Activated B cell treated with CpG ODN at 0.5 μM for 24 hours (primary cell): ENCODE measurements at regions not wholly inside any gene's neighbourhood (a gene's known extent, or its start where the extent isn't known, plus 50 kb on each side); places are given as distances from the start of the nearest gene placed in this dataset.

Experiments used
- ATAC-seq: fragments of 200-7000 bp; cut with Tn5 transposase; one replicate; pipeline ENCODE4 v1.10.0; 2021; ENCODE audit warnings: low read depth, mild to moderate bottlenecking, moderate library complexity
- CTCF ChIA-PET: fragments of 350-600 bp; sonication (Branson Sonifier 250); formaldehyde crosslinking; loops from one replicate; lab custom pipeline; 2021; ENCODE audit warnings: antibody characterized with exemption; lab: Charles Lee
- POLR2A ChIA-PET: fragments of 350-600 bp; sonication (Branson Sonifier 250); formaldehyde crosslinking; loops from one replicate; lab custom pipeline; 2021; ENCODE audit warnings: antibody characterized with exemption; lab: Charles Lee
- DNase-seq: peaks from one replicate; pipeline ENCODE4 v3.0.0; 2022
- H3K27ac Mint-ChIP-seq: one replicate; pipeline ENCODE4 v1.8.0; 2020; ENCODE audit warnings: mixed read lengths
- H3K27me3 Mint-ChIP-seq: one replicate; pipeline ENCODE4 v1.8.0; 2021; ENCODE audit warnings: mixed read lengths
- H3K36me3 Mint-ChIP-seq: one replicate; pipeline ENCODE4 v1.8.0; 2021; ENCODE audit warnings: low read depth, mixed read lengths
- H3K4me1 Mint-ChIP-seq: one replicate; pipeline ENCODE4 v1.8.0; 2021; ENCODE audit warnings: mixed read lengths
- H3K4me3 Mint-ChIP-seq: one replicate; pipeline ENCODE4 v1.8.0; 2020; ENCODE audit warnings: mild to moderate bottlenecking, mixed read lengths
- H3K9me3 Mint-ChIP-seq: one replicate; pipeline ENCODE4 v1.8.0; 2020; ENCODE audit warnings: mixed read lengths
- CTCF ChIP-seq: fragments of 200-600 bp; IDR thresholded peaks from one replicate; pipeline ENCODE4 v1.8.0; 2022; ENCODE audit warnings: antibody characterized with exemption, mild to moderate bottlenecking
- intact Hi-C: fragments of 100-400 bp; cut with micrococcal nuclease; formaldehyde crosslinking; loops from one replicate; pipeline ENCODE4 v1.15.1; 2024

GRCh38 chr13:54445865-54446264 is 1417.3 kb downstream of the OLFM4 start:
- no peak for DNase-seq
- intact Hi-C loops: no loop called here
- ChIA-PET CTCF (no interaction called here), POLR2A (no interaction called here)
- Mint-ChIP-seq H3K9me3 (peaks cover 15% of the 10 kb centered on the region), H3K36me3 (no peaks in the 10 kb centered on the region), H3K27ac (no peak overlapping the region), H3K4me3 (no peak overlapping the region), H3K4me1 (no peaks in the 10 kb centered on the region), H3K27me3 (no peaks in the 10 kb centered on the region)
- no peak for TF ChIP-seq CTCF
- ATAC-seq: no peak

GRCh38 chr13:54449922-54450321 is 1421.3 kb downstream of the OLFM4 start:
- ChIA-PET CTCF (no interaction called here), POLR2A (no interaction called here)
- no peak for ATAC-seq
- intact Hi-C loops: no loop called here
- H3K27me3 Mint-ChIP-seq: no peaks in the 10 kb centered on the region
- H3K27ac Mint-ChIP-seq: no peak overlapping the region
- no peak for DNase-seq
- H3K36me3 Mint-ChIP-seq: no peaks in the 10 kb centered on the region
- H3K9me3 Mint-ChIP-seq: peaks cover 11% of the 10 kb centered on the region
- no peak overlapping the region for H3K4me3 Mint-ChIP-seq
- H3K4me1 Mint-ChIP-seq: no peaks in the 10 kb centered on the region
- TF ChIP-seq CTCF: no peak

GRCh38 chr13:54484166-54484565 is 1455.6 kb downstream of the OLFM4 start:
- Mint-ChIP-seq H3K27ac (no peak overlapping the region), H3K36me3 (no peaks in the 10 kb centered on the region), H3K27me3 (no peaks in the 10 kb centered on the region), H3K4me3 (no peak overlapping the region), H3K4me1 (no peaks in the 10 kb centered on the region), H3K9me3 (peaks cover 2% of the 10 kb centered on the region)
- CTCF ChIA-PET: no interaction called here
- DNase-seq: no peak
- POLR2A ChIA-PET: no interaction called here
- TF ChIP-seq CTCF: no peak
- no peak for ATAC-seq
- intact Hi-C loops: no loop called here

- ChIA-PET CTCF (no interaction called here), POLR2A (no interaction called here)
- Mint-ChIP-seq H3K4me1 (no peaks in the 10 kb centered on the region), H3K36me3 (no peaks in the 10 kb centered on the region), H3K4me3 (no peak overlapping the region), H3K27ac (no peak overlapping the region), H3K27me3 (no peaks in the 10 kb centered on the region), H3K9me3 (peaks cover 12% of the 10 kb centered on the region)
- DNase-seq (no peak), ATAC-seq (no peak)
- TF ChIP-seq CTCF: no peak
- intact Hi-C loops: no loop called here
Observed at GRCh38 chr13:54486421-54487166, 1458.0 kb downstream of the OLFM4 start.

- DNase-seq: no peak
- POLR2A ChIA-PET: no interaction called here
- CTCF ChIA-PET: no interaction called here
- Mint-ChIP-seq H3K27me3 (no peaks in the 10 kb centered on the region), H3K4me3 (no peak overlapping the region), H3K27ac (no peak overlapping the region), H3K9me3 (peaks cover 22% of the 10 kb centered on the region), H3K4me1 (no peaks in the 10 kb centered on the region), H3K36me3 (no peaks in the 10 kb centered on the region)
- intact Hi-C loops: no loop called here
- no peak for TF ChIP-seq CTCF
- ATAC-seq: no peak
Observed at GRCh38 chr13:54489359-54489758, 1460.7 kb downstream of the OLFM4 start.
